ENCODE measurements at regions not wholly inside any gene's neighbourhood (a gene's known extent, or its start where the extent isn't known, plus 50 kb on each side); places are given as distances from the start of the nearest gene placed in this dataset.

- DNase-seq (no peak), ATAC-seq (ENCODE audit: poor library complexity) (no peak)
- Histone ChIP-seq H3K36me3 (ENCODE audit: insufficient read depth, low read length) (no peaks in the 10 kb centered on the region), H3K27me3 (ENCODE audit: control insufficient read depth in 1 of 2, insufficient read depth in 2 of 2, low read length in 2 of 2) (no peaks in the 10 kb centered on the region), H3K27ac (ENCODE audit: low read depth in 1 of 2, low read length in 2 of 2) (no peak overlapping the region), H3K9me3 (ENCODE audit: control insufficient read depth in 1 of 2, insufficient read depth in 1 of 2, low read length in 2 of 2) (peaks cover 6 to 8% of the 10 kb centered on the region in 2 experiments), H3K4me1 (ENCODE audit: insufficient read depth, low read length) (no peaks in the 10 kb centered on the region), H3K4me3 (ENCODE audit: low read length) (no peak overlapping the region)
- Mint-ChIP-seq H3K4me3 (no peak overlapping the region), H3K9me3 (peaks cover 9% of the 10 kb centered on the region), H3K27me3 (no peaks in the 10 kb centered on the region), H3K27ac (no peak overlapping the region), H3K4me1 (ENCODE audit: low read depth) (no peaks in the 10 kb centered on the region), H3K36me3 (ENCODE audit: low read depth) (no peaks in the 10 kb centered on the region)
- ChIA-PET POLR2A (no interaction called here), CTCF (no interaction called here)
- TF ChIP-seq CTCF (IDR thresholded peaks at IDR 0.05): no peak
- intact Hi-C loops (cut with DNase I, micrococcal nuclease): no loop called here
These were observed 664.2 kb downstream of the NXPH1 start for GRCh38 chr7:9097565-9098060.

GRCh38 chr7:9100289-9100688, 666.9 kb downstream of the NXPH1 start:
- Histone ChIP-seq H3K4me1 (ENCODE audit: insufficient read depth, low read length) (no peaks in the 10 kb centered on the region), H3K36me3 (ENCODE audit: insufficient read depth, low read length) (no peaks in the 10 kb centered on the region), H3K27me3 (ENCODE audit: control insufficient read depth in 1 of 2, insufficient read depth in 2 of 2, low read length in 2 of 2) (no peaks in the 10 kb centered on the region), H3K4me3 (ENCODE audit: low read length) (no peak overlapping the region), H3K9me3 (ENCODE audit: control insufficient read depth in 1 of 2, insufficient read depth in 1 of 2, low read length in 2 of 2) (peaks cover 6 to 8% of the 10 kb centered on the region in 2 experiments), H3K27ac (ENCODE audit: low read depth in 1 of 2, low read length in 2 of 2) (no peak overlapping the region)
- ATAC-seq (ENCODE audit: poor library complexity): no peak
- intact Hi-C loops (cut with DNase I, micrococcal nuclease): no loop called here
- POLR2A ChIA-PET: no interaction called here
- Mint-ChIP-seq H3K4me3 (no peak overlapping the region), H3K4me1 (ENCODE audit: low read depth) (no peaks in the 10 kb centered on the region), H3K9me3 (peaks cover 5% of the 10 kb centered on the region), H3K27ac (no peak overlapping the region), H3K27me3 (no peaks in the 10 kb centered on the region), H3K36me3 (ENCODE audit: low read depth) (no peaks in the 10 kb centered on the region)
- no peak for TF ChIP-seq CTCF (IDR thresholded peaks at IDR 0.05)
- DNase-seq: no peak
- CTCF ChIA-PET: no interaction called here

GRCh38 chr7:9102846-9103245, 669.4 kb downstream of the NXPH1 start:
- H3K27me3 Mint-ChIP-seq: no peaks in the 10 kb centered on the region
- TF ChIP-seq CTCF (IDR thresholded peaks at IDR 0.05): no peak
- no peaks in the 10 kb centered on the region for H3K36me3 ChIP-seq (ENCODE audit: insufficient read depth, low read length)
- H3K9me3 Mint-ChIP-seq: peaks cover 7% of the 10 kb centered on the region
- ChIA-PET CTCF (no interaction called here), POLR2A (no interaction called here)
- intact Hi-C loops (cut with DNase I, micrococcal nuclease): no loop called here
- no peak for ATAC-seq (ENCODE audit: poor library complexity)
- peaks cover 0 to 17% of the 10 kb centered on the region in 2 experiments for H3K9me3 ChIP-seq (ENCODE audit: control insufficient read depth in 1 of 2, insufficient read depth in 1 of 2, low read length in 2 of 2)
- DNase-seq: no peak
- no peak overlapping the region for H3K27ac ChIP-seq (ENCODE audit: low read depth in 1 of 2, low read length in 2 of 2)
- H3K4me3 ChIP-seq (ENCODE audit: low read length): no peak overlapping the region
- H3K27me3 ChIP-seq (ENCODE audit: control insufficient read depth in 1 of 2, insufficient read depth in 2 of 2, low read length in 2 of 2): no peaks in the 10 kb centered on the region
- H3K27ac Mint-ChIP-seq: no peak overlapping the region
- no peak overlapping the region for H3K4me3 Mint-ChIP-seq
- no peaks in the 10 kb centered on the region for H3K36me3 Mint-ChIP-seq (ENCODE audit: low read depth)
- H3K4me1 Mint-ChIP-seq (ENCODE audit: low read depth): no peaks in the 10 kb centered on the region
- H3K4me1 ChIP-seq (ENCODE audit: insufficient read depth, low read length): no peaks in the 10 kb centered on the region
